HG03354 (cell line): ENCODE measurements at regions not wholly inside any gene's neighbourhood (a gene's known extent, or its start where the extent isn't known, plus 50 kb on each side); places are given as distances from the start of the nearest gene placed in this dataset.

Experiments
- ATAC-seq: cut with Tn5 transposase; IDR thresholded peaks from one replicate; pipeline ENCODE4 v1.9.1; 2021; ENCODE audit warnings: mild to moderate bottlenecking; ENCODE audit not compliant: unreplicated experiment, poor library complexity, severe bottlenecking

GRCh38 chr3:84126160-84126559 lies 832.6 kb upstream of the CADM2 start:
- no peak for ATAC-seq

DNA sequence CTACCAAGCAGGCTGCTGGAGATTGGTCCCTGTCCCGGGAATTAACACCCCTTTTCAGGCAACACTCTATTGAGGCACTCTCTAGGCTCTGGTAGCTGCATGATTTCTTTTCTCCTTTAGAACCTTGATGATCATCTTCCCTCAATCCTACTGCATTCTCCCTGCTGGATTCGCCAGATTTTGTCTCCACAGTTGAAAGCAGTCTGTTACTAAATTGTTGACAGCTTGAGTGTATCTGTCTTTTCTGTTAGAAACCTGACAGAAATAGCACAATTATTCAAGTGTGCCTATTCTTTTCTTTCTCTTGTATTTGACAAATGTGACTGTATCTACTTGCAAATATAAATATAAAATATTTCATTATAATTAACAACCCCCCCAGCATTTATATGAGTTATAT lies 830.8 kb upstream of the CADM2 start:
- ATAC-seq, result no peak

- ATAC-seq, result no peak
These were observed 822.4 kb upstream of the CADM2 start for GRCh38 chr3:84136425-84136824.

DNA sequence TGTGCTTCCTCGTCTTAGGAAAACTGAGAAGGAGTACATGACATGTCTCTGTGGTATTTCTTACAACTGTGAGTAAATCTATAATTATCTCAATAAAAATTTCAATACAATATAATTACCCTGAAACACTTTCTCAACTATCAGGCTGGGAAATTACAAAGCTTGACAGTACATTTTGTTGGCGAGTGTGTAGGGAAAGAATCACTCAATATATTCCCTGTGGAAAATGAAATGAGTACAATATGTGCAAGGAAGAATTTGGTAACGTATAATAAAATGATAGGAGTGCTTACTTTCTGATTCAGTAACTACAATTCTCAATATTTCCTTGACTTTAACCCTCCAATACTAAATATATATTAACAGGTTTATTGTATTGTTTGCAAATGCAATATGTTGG lies 818.2 kb upstream of the CADM2 start:
- no peak for ATAC-seq

DNA sequence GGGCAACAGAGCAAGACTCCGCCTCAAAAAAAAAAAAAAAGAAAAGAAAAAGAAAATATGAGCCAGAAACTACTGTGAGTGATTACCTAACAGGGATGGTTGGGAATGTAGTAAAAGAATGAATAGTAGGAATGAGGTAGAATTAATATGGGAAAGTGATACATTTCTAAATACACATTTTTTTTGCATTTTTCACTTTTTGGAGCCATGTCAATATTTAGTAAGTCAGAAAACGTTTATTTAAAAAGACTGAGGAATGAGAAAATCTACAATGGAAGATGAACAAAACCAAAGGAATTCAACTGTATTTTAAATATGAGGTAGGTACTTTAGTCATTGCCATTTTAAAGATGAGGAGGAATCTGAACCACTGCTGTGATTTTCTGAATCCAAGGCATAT lies 817.2 kb upstream of the CADM2 start:
- no peak for ATAC-seq

- no peak for ATAC-seq
These were observed 793.5 kb upstream of the CADM2 start for GRCh38 chr3:84165328-84165727.

GRCh38 chr3:84175449-84175848 lies 783.3 kb upstream of the CADM2 start:
- ATAC-seq, result no peak

- no peak for ATAC-seq
These were observed 773.9 kb upstream of the CADM2 start for GRCh38 chr3:84184937-84185336.

DNA sequence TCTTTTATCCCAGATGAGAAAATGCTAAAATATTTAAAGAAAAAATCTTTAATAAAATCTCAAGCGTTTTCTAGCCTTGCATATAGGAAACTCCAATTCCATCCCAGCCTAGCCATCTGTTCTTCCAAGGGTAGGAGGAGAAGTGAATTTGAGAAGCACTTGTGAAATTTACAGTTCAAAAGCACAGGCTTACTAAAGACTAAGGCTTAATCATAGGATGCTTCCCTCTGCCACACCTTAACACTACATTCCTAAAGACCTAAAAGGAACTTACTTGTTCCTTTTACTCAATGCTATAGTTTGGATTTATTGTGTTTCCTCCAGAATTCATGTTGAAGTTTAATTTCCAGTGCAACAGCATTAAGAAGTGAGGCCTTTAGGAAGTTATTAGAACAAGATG lies 764.8 kb upstream of the CADM2 start:
- no peak for ATAC-seq

- no peak for ATAC-seq
These were observed 749.3 kb upstream of the CADM2 start for GRCh38 chr3:84209474-84209873.

DNA sequence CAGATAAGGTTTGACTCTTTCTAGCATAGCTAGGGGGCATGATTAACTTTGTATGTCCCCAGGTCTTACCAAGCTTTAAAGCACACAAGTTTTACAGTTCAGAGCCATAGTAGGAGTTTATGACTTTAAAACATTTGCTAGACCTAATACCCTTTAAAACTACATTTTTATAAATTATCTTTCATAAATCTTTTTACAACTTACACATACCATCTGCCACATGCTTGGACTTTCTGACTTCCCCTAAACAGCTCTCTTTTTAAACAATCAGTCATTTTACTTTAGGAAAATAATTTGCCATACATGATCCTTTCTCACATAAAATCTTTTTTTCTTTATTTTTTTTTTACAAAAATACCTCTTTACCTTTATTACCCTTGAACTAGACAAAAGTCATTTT lies 735.3 kb upstream of the CADM2 start:
- ATAC-seq, result no peak

DNA sequence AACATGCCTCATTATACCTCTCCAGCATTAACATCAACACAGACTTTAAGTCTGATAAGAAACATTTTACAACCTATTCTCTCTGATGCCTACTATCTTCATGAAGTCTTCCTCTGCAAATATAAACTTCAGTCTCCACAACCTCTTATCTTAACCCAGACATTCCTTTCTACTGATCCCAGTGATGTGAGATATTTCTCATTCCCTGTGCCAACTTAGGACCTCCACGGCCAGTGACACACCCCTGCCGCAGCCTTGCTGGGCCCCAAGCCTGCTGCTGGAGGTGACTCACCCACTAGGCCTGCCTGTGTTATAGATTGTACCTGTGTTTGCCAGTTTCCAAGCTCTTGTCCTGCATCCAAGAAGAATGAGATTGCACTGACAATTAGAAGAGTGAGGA lies 734.5 kb upstream of the CADM2 start:
- no peak for ATAC-seq

DNA sequence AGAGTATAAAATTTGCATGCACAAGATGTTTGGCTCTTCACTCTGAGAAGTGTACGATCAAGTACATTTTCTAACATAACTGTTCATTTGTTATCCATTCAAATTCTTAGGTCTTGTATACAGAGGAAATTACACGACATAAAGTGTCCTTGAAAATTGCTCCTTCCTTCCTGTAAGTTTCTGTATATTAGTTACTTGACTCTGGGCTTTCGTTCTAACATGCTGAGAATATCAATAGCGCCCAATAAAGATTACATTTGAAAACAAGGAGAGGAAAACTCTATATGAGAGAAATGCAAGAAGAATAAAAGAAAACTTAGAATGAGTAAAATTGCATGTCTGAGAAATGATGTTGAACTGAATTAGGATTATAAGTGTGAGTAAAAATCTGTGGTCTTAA lies 722.5 kb upstream of the CADM2 start:
- ATAC-seq, result no peak

DNA sequence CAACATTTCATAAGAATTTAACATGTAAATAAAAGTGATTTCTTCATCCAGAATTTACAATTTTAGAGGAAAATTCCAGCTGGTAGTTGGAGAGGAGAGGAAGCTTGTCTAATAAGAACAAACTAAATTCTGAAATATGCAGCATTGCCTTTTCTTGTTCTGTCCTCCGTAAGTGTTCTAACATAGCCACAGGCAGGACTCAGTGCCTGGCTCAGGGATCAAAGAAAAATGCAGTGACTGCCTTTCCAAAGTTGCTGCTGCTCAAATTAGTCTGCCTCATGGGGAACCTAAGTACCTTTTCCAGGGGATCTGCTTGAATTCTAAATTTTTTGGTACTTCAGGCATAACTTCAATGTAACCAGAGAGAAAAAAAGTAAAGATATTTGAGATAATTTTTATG lies 713.0 kb upstream of the CADM2 start:
- ATAC-seq, result no peak

GRCh38 chr3:84260596-84260995 lies 698.2 kb upstream of the CADM2 start:
- ATAC-seq, result no peak

DNA sequence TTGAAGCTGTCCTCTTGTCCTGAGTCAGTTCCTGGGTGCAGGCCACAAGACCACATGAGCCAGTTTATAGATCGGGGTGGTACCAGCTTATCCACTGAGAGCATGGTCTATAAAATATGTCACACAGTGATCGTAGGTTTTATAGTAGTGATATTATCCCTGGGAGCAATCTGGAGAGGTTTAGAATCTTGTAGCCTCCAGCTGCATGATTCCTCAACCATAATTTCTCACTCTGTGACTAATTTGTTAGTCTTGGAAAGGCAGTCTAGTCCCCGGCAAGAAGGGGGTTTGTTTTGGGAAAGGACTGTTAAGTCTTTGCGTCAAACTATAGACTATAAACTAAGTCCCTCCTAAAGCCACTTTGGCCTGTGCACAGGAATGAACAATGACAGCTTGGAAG lies 693.0 kb upstream of the CADM2 start:
- ATAC-seq, result no peak

DNA sequence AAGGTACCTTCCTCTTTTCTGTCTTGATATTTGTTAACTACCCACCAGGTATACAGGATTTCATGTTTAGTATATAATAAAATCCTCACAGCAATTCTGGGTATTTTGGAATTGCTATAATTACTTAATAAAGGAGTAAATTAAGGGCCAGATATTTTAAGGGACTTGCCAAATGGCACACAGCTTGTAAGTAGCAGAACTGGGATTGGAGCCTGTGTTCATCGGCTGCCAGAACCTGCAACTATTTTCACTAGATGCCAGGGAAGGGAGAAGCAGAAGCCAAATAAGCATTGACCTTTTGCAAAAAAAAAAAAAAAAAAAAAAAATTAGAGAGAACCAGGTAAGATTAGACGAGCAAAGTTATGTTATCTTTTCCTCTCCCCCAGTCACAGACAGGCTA lies 683.3 kb upstream of the CADM2 start:
- ATAC-seq, result no peak

DNA sequence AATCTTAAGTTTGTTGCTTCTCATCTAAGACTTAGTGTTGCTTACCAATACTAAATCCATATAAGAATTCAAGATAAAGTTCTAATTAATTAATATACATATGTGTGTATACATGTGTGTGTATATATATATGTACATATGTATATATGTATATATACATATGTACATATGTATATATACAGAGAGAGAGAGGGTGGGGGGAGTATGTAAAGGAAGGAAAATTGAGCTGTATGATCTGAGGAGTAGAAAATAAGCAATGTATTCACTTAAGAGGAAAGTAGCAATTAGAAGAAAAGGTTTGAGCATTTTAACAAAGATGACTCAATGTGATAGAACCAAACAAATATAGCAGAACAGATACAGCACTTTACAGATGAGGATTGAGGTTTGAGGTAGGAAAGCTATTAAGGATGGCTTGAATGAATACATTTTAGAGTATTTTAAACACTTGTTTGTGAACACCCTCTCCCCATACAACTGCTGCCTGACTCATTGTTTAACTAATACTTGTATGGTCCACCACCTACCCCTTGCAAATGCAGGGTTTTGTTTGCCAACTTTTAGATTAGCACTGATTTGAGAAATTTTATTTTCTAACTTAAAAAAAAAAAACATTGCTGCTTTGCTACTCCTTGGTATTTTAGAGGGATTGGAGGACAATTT lies 681.1 kb upstream of the CADM2 start:
- no peak for ATAC-seq

- no peak for ATAC-seq
These were observed 666.7 kb upstream of the CADM2 start for GRCh38 chr3:84292128-84292527.

DNA sequence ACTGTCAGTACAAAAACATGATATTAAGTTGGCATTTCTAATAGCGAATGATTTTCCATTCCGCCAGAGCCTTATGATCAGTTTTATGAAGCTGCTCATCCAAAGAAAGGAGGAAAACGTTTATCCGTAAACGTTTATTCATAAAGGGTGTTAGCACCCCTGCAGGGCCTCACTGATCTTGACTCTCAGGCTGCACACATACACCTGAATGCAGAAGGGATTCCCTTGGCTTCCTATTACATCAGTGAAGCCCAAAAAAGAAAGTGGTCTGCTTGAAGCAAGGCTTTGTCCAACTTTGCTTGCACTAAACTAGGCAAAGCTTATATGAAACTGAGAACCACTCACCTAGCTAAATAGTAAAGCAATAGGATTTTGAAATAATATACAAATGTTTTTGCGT lies 659.5 kb upstream of the CADM2 start:
- ATAC-seq, result no peak

GRCh38 chr3:84304214-84304613 lies 654.6 kb upstream of the CADM2 start:
- ATAC-seq, result no peak

DNA sequence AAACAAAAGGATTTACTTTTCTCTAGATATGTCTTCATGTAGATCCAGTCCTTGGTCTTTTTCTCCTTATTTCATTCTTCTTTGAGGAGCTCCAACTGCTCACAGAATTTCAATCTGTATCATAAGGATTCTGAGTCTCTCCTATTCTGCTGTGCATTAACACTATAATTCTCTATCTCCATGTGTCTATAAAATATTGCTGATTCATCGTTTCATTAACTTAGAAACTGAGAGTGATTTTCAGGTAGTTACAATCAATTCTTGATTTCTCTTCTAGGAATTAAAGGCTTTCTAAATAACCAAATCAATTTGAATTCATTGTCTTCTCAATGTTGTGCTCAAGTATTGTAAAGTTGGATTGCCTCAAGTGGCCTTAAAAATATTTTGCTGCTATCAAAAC lies 651.5 kb upstream of the CADM2 start:
- ATAC-seq, result no peak
